Spleen (tissue), 7 donors: ENCODE measurements at regions not wholly inside any gene's neighbourhood (a gene's known extent, or its start where the extent isn't known, plus 50 kb on each side); places are given as distances from the start of the nearest gene placed in this dataset.

Experiments used
- CTCF ChIP-seq, 11 experiments: fragments of 200-600 bp in 7 of 11; fragments of 450-650 bp in 4 of 11; sonication (generic) in 4 of 11; IDR thresholded peaks in 8 of 11; conservative IDR thresholded peaks in 3 of 11; 1 replicate in 7 of 11; 2 replicates in 4 of 11; pipeline versions ENCODE4 v1.4.0 to v1.8.0; 2016 to 2021; ENCODE audit warnings: antibody characterized with exemption in 11 of 11, inconsistent platforms in 4 of 11, mild to moderate bottlenecking in 1 of 11
- POLR2A ChIP-seq, 3 donors: fragments of 450-650 bp; IDR thresholded peaks; one replicate each; pipeline ENCODE4 v1.5.1; 2017; ENCODE audit warnings: antibody characterized with exemption in 3 of 3, mild to moderate bottlenecking in 1 of 3
- POLR2AphosphoS5 ChIP-seq, 3 donors: sonication (generic); formaldehyde crosslinking; IDR thresholded peaks; one replicate each; pipeline ENCODE4 v1.5.1; 2017; ENCODE audit warnings: antibody characterized with exemption in 3 of 3
- donor health status: DM: no; HTN: no; CAD: no; lungs with moderate emphysema.
- donor health status: DM: no; HTN: no; CAD: no.
- donor health status: DM: no; HTN: no; CAD: no.

GRCh38 chr10:114881901-114882300, 56.1 kb upstream of the TRUB1 start:
- TF ChIP-seq POLR2AphosphoS5 (IDR thresholded peaks at IDR 0.05) (no peak), CTCF (IDR thresholded peaks at IDR 0.05 in 8 of 11, conservative IDR thresholded peaks at IDR 0.05 in 3 of 11) (no peak), POLR2A (IDR thresholded peaks at IDR 0.05) (no peak)
